Fibroblast of lung (primary cell): ENCODE measurements at regions not wholly inside any gene's neighbourhood (a gene's known extent, or its start where the extent isn't known, plus 50 kb on each side); places are given as distances from the start of the nearest gene placed in this dataset.
"Not testable (repeated sequence)": the region's sequence is repeated elsewhere in the genome, so short reads cannot be mapped to it uniquely, and the experiment has no call there.

Experiments
- CTCF ChIP-seq, 2 donors: IDR thresholded peaks in 1 of 2; conservative IDR thresholded peaks in 1 of 2; 1 replicate in 1 of 2; 2 replicates in 1 of 2; pipeline ENCODE4 v1.5.1; 2011 to 2012; ENCODE audit warnings: low read length in 2 of 2, control low read depth in 1 of 2, inconsistent platforms in 1 of 2, low read depth in 1 of 2, mild to moderate bottlenecking in 1 of 2
- EZH2 ChIP-seq: IDR thresholded peaks from 2 replicates; pipeline ENCODE4 v1.5.1; 2012; ENCODE audit warnings: low read length, control low read depth, mild to moderate bottlenecking; ENCODE audit errors: missing control alignments

- TF ChIP-seq CTCF (conservative IDR thresholded peaks at IDR 0.05 in 1 of 2, IDR thresholded peaks at IDR 0.05 in 1 of 2; ENCODE audit: low read depth in 1 of 2, low read length in 2 of 2); EZH2: not testable (repeated sequence)
These were observed 211.0 kb downstream of the BCL11A start for GRCh38 chr2:60342491-60342890.
